Upper lobe of left lung (tissue), 6 donors: ENCODE measurements at regions not wholly inside any gene's neighbourhood (a gene's known extent, or its start where the extent isn't known, plus 50 kb on each side); places are given as distances from the start of the nearest gene placed in this dataset.
A peak's percentile ranks its signal among the peaks of the same experiment; 100 is the strongest.

Source experiments
- ATAC-seq, 2 donors: fragments of 200-7000 bp; cut with Tn5 transposase; one replicate each; pipeline ENCODE4 v1.9.1; 2022; ENCODE audit warnings: mild to moderate bottlenecking in 2 of 2, moderate library complexity in 2 of 2; ENCODE audit not compliant: low FRiP score in 2 of 2
- DNase-seq, 2 donors: peaks; one replicate each; pipeline ENCODE4 v3.0.0-alpha.2; 2019 to 2020
- H3K27ac ChIP-seq, 4 donors: fragments of 200-600 bp; sonication (generic); one replicate each; pipeline ENCODE4 v1.5.1; 2016 to 2019
- H3K27me3 ChIP-seq, 4 donors: fragments of 200-600 bp; sonication (generic); one replicate each; pipeline ENCODE4 v1.5.1; 2017 to 2019
- H3K36me3 ChIP-seq, 4 donors: fragments of 200-600 bp; sonication (generic); one replicate each; pipeline ENCODE4 v1.5.1; 2016 to 2019
- H3K4me1 ChIP-seq, 4 donors: fragments of 200-600 bp; sonication (generic); one replicate each; pipeline ENCODE4 v1.5.1; 2018 to 2019
- H3K4me3 ChIP-seq, 4 donors: fragments of 200-600 bp; sonication (generic); one replicate each; pipeline ENCODE4 v1.5.1; 2017 to 2019; ENCODE audit warnings: mild to moderate bottlenecking in 2 of 4, moderate library complexity in 1 of 4
- H3K9me3 ChIP-seq, 4 donors: fragments of 200-600 bp; sonication (generic); one replicate each; pipeline ENCODE4 v1.5.1; 2018 to 2019
- CTCF ChIP-seq, 6 experiments: fragments of 450-650 bp in 4 of 6; fragments of 200-600 bp in 2 of 6; sonication (generic) in 2 of 6; IDR thresholded peaks; one replicate each; pipeline ENCODE4 v1.5.1; 2016 to 2019; ENCODE audit warnings: antibody characterized with exemption in 6 of 6
- EP300 ChIP-seq, 4 donors: sonication (generic); formaldehyde crosslinking; IDR thresholded peaks; one replicate each; pipeline ENCODE4 v1.5.1; 2017; ENCODE audit warnings: antibody characterized with exemption in 4 of 4, control low read depth in 2 of 4
- POLR2A ChIP-seq, 4 donors: fragments of 450-650 bp; IDR thresholded peaks; one replicate each; pipeline ENCODE4 v1.5.1; 2016 to 2017; ENCODE audit warnings: antibody characterized with exemption in 4 of 4, mild to moderate bottlenecking in 2 of 4
- POLR2AphosphoS5 ChIP-seq, 2 donors: sonication (generic); formaldehyde crosslinking; IDR thresholded peaks; one replicate each; pipeline ENCODE4 v1.5.1; 2017; ENCODE audit warnings: antibody characterized with exemption in 2 of 2
- WGBS, 2 donors: methylation state at CpG; one replicate each; pipeline ENCODE4 v1.1.5; 2017 to 2018; 5-methylcytosine and 5-hydroxymethylcytosine counted together
- donor health status: DM: no; HTN: no; CAD: no; lungs with moderate emphysema.
- donor health status: DM: no; HTN: yes; CAD: no; lungs with severe emphysema.

DNA sequence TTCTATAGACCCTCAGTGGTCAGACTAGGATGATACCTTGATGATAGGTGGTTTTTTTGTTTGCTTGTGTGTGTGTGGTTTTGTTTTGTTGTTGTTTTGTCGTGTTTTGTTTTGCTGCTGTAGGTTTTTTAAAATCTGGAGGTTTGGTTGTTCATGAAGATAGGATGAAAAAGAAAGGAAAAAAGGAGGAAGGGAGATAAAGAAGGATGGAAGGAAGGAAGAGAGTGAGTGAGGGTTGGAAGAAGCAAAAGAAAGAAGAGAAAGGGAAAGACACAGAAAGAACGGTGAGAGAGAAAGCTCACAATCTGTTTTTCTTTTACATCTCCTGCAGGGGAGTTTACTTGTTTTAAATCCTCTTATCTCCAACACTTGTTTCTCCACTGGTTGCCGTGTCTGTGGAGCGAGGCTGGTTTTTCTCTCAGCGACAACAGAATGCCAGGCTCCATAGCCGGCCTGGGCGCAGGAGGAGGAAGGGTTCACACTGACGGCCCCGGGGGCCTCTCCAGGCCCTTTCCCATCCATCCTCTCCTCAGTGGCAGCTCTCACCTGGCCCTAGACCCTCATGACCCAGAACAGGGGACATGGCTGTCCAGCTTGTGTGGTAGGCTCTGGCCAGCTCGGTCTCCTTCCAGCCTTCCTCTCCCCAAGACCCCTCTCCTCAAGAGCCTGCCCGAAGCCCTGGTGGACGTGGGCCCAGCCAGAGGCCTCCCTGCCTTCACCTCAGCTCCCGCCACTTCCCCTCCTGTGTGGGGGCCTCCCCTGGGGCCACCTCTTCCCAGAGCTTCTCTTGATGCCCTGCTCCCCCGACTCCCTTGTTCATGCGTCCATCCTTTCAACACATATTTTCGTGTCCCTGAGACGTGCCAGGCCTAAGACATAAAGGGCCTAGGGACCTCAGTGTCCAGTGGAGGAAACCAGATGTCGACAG lies 168.4 kb downstream of the VEGFA start:
- DNase-seq, result peak in 1 of 2 donors; percentile 15
- no peaks in the 10 kb centered on the region for H3K9me3 ChIP-seq
- WGBS, 2 donors, result 84 to 86% methylated on average over 18 of the region's 18 CpGs
- ATAC-seq, result no peak
- H3K27me3 ChIP-seq, result no peaks in the 10 kb centered on the region
- no peaks in the 10 kb centered on the region for H3K36me3 ChIP-seq
- TF ChIP-seq EP300 (IDR thresholded peaks at IDR 0.05), result no peak
- no peak for TF ChIP-seq POLR2AphosphoS5 (IDR thresholded peaks at IDR 0.05)
- TF ChIP-seq POLR2A (IDR thresholded peaks at IDR 0.05), result no peak
- no peak for TF ChIP-seq CTCF (IDR thresholded peaks at IDR 0.05)
- no peak overlapping the region for H3K4me3 ChIP-seq
- no peak overlapping the region for H3K27ac ChIP-seq
- peaks cover 0 to 8% (median 2%) of the 10 kb centered on the region in 4 donors for H3K4me1 ChIP-seq

- ATAC-seq (peak; percentile 4 to 64), DNase-seq (peak in 1 of 2 donors; percentile 68)
- no peaks in the 10 kb centered on the region for H3K9me3 ChIP-seq
Measured at GRCh38 chr6:43937236-43938177, 167.5 kb downstream of the VEGFA start.

DNA sequence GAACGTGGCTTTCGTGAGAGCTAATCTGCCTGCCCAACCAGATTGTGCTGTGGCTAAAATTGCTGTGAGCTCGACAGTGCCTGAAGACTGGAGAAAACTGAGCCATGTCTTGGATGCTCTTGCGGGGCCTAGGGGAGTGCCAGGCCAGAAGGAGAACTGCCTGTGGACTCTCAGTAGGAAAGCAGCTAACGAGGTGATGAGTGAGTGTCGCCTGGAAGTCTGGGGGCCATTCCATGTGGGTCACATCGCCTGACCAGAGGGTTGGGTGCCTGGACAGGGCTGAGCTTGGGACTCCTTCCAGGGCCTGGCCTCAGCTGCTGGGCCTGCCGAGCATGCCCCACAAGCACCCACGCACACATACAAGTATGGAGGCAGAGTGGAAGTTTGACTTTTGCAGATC lies 166.5 kb downstream of the VEGFA start:
- no peaks in the 10 kb centered on the region for H3K9me3 ChIP-seq
- peak in 1 of 2 donors; percentile 12 for DNase-seq
- H3K36me3 ChIP-seq, result no peaks in the 10 kb centered on the region
- H3K27ac ChIP-seq, result no peak overlapping the region
- TF ChIP-seq POLR2AphosphoS5 (IDR thresholded peaks at IDR 0.05) (no peak), POLR2A (IDR thresholded peaks at IDR 0.05) (no peak), EP300 (IDR thresholded peaks at IDR 0.05) (no peak), CTCF (IDR thresholded peaks at IDR 0.05) (no peak)
- ATAC-seq, result no peak
- no peak overlapping the region for H3K4me3 ChIP-seq
- H3K27me3 ChIP-seq, result no peaks in the 10 kb centered on the region
- WGBS, 2 donors, result 77 to 89% methylated on average over 9 of the region's 9 CpGs
- H3K4me1 ChIP-seq, result peaks cover 0 to 7% (median 2%) of the 10 kb centered on the region in 4 donors

More at GRCh38 chr6:43937236-43938177, 167.5 kb downstream of the VEGFA start:
- Histone ChIP-seq H3K27ac (no peak overlapping the region), H3K4me1 (peaks cover 0 to 7% (median 2%) of the 10 kb centered on the region in 4 donors), H3K27me3 (no peaks in the 10 kb centered on the region), H3K36me3 (no peaks in the 10 kb centered on the region), H3K4me3 (no peak overlapping the region)
- WGBS, 2 donors, result 67 to 88% methylated on average over 7 of the region's 7 CpGs
- no peak for TF ChIP-seq POLR2A (IDR thresholded peaks at IDR 0.05)
- no peak for TF ChIP-seq EP300 (IDR thresholded peaks at IDR 0.05)
- TF ChIP-seq CTCF (IDR thresholded peaks at IDR 0.05), result no peak
- no peak for TF ChIP-seq POLR2AphosphoS5 (IDR thresholded peaks at IDR 0.05)

GRCh38 chr6:43935921-43936439 lies 166.0 kb downstream of the VEGFA start:
- no peaks in the 10 kb centered on the region for H3K9me3 ChIP-seq
- no peaks in the 10 kb centered on the region for H3K27me3 ChIP-seq
- no peak for TF ChIP-seq CTCF (IDR thresholded peaks at IDR 0.05)
- no peak for TF ChIP-seq EP300 (IDR thresholded peaks at IDR 0.05)
- TF ChIP-seq POLR2A (IDR thresholded peaks at IDR 0.05), result no peak
- TF ChIP-seq POLR2AphosphoS5 (IDR thresholded peaks at IDR 0.05), result no peak
- ATAC-seq, result no peak
- H3K4me3 ChIP-seq, result no peak overlapping the region
- peaks cover 0 to 7% (median 2%) of the 10 kb centered on the region in 4 donors for H3K4me1 ChIP-seq
- WGBS, 2 donors, result 76 to 95% methylated on average over 3 to 4 of the region's 4 CpGs
- DNase-seq, result peak in 1 of 2 donors; percentile 0
- no peak overlapping the region for H3K27ac ChIP-seq
- no peaks in the 10 kb centered on the region for H3K36me3 ChIP-seq
